Globus pallidus (tissue), 1 donor: ENCODE measurements at regions not wholly inside any gene's neighbourhood (a gene's known extent, or its start where the extent isn't known, plus 50 kb on each side); places are given as distances from the start of the nearest gene placed in this dataset.
"Not testable (repeated sequence)": the region's sequence is repeated elsewhere in the genome, so short reads cannot be mapped to it uniquely, and the experiment has no call there.

Experiments used
- DNase-seq: peaks from one replicate; pipeline ENCODE4 v3.0.0-alpha.2; 2015; ENCODE audit warnings: low spot score

DNA sequence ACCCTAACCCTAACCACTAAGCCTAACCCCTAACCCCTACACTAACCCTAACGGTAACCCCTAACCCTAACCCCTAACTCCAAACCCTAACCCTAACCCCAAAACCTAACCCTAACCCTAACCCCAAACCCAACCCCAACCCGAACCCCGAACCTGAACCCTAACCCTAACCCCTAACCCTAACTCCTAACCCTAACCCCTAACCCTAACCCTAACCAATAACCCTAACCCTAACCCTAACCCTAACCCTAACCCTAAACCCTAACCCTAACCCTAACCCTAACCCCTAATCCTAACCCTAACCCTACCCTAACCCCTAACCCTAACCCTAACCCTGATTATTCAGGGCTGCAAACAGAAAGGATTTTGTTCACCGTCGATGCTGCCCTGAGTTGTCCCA, 144.6 kb upstream of the DUSP22 start:
- DNase-seq: not testable (repeated sequence)

DNA sequence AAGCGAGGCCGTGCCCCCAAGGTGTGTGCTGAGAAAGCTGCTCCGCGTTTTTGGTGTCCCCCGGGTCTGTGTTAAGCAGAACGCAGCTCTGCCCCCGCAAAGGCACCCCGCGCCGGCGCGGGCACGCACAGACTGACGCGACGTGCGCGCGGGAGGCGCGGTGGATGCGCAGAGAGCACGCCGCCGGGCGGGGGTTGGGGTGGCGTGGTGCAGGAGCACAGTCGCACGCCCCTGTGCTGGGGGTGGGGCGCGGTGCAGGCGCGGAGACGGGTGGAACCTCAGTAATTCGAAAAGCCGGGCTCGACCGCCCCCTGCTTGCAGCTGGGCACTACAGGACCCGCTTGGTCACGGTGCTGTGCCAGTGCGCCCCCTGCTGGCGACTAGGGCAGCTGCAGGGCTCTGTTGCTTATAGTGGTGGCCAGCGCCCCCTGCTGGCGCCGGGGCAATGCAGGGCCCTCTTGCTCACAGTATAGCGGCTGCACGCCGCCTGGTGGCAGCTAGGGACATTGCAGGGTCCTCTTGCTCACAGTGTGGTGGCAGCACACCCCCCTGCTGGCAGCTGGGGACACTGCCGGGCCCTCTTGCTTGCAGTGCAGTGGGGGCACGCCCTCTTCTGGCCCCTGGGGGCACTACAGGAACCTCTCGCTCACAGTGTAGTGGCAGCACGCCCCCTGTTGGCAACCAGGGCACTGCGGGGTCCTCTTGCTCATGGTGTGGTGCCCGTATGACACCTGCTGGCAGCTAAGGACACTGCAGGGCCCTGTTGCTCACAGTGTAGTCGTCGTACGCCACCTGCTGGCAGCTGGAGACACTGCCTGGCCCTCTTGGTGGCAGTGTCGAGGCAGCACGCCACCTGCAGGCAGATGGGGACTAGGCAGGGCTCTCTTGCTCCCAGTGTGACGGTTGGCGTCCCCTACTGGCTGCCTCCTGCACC, 144.0 kb upstream of the DUSP22 start:
- not testable (repeated sequence) for DNase-seq

DNA sequence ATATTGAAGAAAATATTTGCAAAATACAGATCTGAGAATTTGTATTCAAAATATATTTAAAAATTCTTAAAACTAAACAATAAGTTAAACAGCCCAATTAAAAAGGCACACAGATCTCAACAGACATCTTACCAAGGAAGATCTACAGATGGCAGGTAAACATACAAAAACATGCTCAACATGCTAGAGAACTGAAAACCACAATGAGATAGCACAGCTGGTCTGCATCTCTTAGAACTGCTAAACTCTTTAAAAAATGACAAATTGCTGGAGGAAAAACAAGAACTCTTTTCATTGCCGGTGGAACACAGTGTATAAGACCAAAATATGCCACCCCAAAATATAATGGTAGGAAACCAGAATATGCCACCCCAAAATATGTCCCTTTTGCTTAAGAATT, 142.1 kb upstream of the DUSP22 start:
- not testable (repeated sequence) for DNase-seq

DNA sequence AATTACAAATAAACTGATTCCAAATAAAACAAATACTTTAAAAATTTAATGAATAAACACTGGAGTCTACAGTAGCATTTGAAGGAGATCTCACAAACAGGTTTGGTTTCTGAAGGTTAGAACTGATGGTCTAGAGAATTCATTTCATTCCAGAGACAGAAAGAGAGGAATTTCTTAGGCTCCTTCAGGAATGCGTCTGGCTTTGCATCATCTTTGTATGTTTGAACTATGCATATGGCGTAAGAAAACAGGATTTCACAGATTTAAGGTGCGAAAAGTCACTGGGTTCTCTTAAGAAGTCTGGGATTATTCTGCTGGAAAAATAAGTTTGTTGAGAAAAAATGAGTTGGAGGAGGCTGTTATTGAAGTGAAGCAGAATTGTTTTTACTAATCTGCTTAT, 139.9 kb upstream of the DUSP22 start:
- not testable (repeated sequence) for DNase-seq

DNA sequence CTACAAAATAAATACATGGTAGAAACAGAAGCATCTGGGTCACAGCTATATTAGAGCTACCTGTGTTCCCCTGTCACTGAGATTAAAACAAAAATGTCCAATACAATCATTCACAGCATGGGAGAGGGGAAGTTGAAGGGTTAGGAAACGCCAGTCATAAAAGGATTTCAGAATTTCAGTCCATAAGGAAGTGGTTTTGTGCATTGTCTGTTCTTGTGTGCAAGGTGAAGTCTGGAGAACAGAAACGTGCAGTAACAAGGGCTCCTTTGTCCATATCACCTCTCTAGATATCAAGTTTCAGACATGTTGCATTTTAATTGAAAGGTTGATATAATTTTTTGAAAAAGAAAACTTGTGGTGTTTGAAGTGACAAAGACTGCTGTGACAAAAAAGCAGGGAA, 139.3 kb upstream of the DUSP22 start:
- not testable (repeated sequence) for DNase-seq

DNA sequence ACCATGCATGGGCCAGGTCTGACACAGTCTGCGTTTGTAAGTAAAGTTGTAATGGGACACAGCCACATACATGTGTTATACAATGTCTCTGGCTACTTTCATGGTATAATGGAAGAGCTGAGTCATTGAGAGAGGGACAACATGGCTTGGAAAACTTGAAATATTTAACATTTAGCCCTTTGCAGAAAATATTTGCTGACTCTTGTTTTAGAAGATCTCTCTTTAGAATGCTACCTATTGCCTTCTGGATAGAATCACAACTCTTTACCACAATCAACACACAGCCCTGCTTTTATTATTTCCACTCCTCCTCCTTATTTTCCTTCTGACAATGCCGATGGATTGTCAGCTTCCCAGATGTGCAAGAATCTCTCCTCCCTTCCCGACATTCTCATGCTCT, 138.4 kb upstream of the DUSP22 start:
- DNase-seq: not testable (repeated sequence)

DNA sequence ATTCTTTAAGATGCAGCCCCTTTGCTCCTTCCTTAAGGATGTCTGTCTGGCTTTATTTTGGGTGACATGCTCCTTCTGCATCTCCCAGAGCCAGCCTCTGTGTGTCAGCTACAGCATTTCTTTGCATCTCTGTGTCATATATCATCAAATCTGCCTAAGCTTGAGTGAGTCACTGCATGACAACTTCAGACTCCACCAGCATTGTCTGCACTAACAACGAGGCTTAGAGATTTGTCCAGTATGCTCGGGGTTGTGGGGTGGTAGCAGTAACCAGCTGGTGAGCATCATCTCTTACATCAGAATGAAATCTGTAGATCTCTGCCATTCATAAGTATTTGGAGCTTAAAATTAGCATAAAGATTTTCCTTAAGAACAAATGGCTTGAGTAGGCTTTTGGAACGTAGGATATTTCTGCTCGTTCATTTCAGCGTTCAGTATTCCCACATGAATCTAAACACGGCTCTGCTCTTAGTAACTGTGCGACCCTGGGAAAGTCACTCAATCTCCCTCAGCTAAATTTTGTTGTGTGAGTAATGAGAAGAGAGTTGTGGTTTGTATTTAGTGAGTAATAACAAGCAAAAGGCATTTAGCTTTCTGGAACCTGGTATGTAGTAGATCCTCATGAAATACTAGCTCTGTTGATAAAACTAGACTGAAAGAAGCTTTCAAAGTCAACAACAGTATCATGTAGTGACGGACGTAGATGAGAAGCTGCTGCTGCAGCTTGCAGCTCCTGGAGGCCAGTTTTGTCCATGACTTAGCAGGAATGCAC, 137.8 kb upstream of the DUSP22 start:
- not testable (repeated sequence) for DNase-seq

DNA sequence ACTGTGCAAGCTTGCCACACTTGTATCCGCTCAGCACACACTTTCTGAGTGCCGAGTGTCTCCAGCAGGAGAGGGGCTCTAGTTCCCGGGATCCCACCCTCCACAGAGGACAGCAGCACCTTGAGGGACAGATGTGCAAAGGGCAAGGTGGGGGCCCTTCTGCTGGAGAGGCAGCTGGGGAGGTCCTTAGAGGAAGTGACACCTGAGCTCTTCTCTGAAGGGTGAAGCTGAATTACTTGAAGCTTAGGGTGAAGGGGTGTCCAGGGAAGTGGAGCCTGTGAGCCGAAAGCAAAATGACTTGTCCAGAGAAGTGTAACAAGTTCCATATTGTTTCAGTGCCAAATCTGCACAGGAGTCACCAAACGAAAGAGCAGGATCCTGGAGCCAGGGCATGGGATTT, 136.3 kb upstream of the DUSP22 start:
- DNase-seq: no peak

DNA sequence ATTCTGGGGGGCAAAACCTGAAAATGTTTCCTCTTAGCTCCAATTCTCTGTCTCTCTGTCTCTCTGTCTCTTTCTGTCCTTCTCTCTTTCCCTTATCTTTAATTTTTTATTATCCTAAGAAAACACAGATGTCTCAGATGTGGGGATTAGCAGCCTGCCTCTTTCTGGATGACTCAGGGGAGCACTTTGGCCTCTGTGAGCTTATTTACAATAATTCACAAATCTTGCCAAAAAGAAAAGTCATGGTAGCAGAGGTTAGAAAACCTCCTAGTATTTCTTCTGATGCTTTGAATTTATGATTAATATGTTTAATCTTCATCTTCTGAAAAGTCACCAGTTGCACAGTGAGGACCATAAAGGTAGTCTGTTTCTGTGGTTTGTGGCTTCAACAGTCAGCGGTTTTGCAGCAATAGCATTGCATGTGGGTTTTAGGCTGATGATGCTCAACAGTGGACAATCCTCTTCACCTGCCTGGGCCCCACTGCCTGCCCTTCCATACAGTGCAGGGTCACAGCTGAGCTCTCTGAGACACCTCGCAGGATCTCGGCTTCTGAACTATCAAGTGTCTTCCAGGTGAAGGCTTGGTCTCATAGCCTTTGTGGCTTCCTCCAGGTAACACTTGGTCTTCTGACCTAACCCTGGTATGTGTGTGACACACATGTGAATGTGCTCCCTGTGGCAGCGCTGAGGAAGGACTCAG, 135.7 kb upstream of the DUSP22 start:
- not testable (repeated sequence) for DNase-seq

DNA sequence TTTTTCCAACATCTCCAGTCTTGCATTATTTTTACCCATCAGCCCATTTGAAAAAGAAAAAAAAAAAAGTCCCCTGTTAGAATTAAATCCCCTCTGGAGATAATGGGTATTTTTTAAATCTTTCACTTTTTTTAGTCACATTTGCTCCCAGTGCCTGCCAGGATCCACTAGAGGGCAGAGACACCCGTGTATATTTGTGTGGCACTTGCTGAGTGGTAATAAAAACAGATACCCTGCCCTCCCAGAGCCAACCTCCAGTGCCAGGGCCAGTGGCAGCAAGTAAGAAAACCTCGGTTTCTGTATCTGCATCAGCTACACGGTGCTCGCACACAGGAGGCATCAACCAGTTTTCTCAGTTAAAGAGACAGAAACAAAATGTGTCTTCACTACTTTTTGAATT, 135.1 kb upstream of the DUSP22 start:
- DNase-seq: not testable (repeated sequence)

DNA sequence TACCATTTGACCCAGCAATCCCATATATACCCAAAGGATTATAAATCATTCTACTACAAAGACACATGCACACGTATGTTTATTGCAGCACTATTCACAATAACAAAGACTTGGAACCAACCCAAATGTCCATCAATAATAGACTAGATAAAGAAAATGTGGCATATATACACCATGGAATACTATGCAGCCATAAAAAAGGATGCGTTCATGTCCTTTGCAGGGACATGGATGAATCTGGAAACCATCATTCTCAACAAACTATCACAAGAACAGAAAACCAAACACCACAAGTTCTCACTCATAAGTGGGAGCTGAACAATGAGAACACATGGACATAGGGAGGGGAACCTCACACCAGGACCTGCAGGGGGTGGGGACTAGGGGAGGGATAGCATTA, 130.6 kb upstream of the DUSP22 start:
- not testable (repeated sequence) for DNase-seq

DNA sequence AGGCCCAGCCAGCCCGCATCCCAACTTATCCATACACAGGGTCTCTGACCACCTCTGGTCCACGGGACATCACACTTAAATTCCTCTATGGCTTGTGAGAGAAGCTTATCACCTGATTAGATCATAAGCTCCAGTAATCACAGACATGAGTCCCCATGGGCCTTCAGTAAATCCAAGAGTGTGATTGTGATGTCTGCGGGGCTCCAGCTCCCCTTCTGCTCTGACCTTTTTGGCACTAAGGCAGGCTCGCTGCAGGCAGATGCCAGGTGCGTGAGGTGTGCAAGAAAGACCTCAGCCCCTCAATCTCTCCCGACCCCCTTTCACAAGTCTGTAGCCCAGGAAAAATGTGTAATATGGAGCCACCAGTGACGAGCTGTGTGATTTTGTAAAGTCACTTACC, 127.6 kb upstream of the DUSP22 start:
- no peak for DNase-seq

DNA sequence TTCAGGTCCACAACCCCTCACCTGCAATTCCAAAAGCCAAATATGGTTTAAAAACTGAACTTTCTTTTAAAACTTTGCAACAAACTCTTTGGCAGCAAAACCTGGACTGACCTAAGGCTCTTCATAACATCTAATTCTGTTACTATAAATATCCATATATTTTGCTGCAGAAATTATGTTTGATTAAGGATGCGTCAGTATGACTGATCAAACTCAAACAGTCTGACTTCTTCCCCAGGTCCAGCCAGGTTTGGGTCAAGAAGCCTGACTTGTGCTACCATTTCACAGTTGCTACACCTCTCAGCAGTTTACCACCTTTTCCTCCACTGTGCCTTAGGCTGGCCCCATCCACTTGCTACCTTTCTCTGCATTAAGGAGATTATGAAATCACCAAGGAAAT, 127.0 kb upstream of the DUSP22 start:
- DNase-seq: no peak

DNA sequence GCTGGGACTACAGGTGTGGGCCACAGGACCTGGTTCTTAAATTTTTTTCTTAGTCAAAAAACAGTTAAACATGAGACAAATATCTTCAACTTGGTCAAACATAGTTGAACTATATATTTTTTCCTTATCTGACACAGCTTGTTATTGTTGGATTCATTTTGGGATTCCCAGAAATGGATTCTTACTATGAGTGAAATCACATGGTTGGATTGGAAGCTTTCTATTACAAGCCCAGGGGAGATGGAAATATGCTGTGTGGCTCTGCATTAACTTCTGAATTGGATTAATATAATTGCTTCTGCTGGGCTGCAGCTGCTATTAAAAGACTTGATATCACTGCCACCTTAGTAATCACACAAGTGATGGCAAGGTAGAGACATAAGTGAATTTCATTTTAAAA, 126.4 kb upstream of the DUSP22 start:
- DNase-seq: no peak

DNA sequence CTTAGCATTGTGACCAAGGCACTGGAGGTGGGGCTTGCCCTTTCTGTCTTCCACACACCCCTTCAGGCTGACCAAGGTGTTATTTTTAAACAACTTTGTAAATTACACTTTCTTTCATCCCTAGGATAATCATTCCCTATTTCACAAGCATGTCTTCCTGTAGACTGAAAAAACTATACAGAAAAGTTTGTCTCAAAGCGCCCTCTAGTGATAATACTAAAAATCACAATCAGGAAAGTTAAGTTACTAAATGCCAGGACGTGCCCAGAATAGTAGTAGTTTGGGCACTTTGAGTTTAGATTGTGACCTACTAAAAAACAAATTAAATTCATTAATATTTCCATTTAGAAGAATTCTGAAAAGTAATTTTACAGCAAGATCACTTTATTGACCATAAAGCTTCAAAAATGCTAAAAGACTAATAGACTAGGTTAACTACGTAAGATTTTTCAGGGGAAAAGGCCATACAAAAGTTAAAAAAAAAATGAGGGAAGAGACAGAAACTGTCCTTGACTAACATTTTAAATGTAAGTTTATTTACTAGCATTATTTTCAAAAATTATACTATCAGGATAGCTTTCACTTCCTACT, 123.3 kb upstream of the DUSP22 start:
- peak; percentile 40 for DNase-seq

DNA sequence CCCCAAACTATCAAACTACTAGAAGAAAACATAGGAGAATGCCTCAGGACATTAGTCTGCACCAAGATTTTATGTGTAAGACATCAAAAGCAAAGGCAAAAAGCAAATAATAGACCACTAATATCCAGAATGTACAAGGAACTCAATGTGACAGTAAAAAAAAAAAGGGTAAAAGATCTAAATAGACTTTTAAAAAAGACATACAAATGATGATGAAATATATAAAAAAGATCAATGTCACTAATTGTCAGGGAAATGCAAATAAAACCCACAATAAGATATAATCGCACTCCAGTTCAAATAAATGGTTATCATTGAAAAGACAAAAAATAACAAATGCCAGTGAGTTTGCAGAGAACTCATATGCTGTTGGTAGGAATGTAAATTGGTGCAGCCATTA, 118.3 kb upstream of the DUSP22 start:
- no peak for DNase-seq

DNA sequence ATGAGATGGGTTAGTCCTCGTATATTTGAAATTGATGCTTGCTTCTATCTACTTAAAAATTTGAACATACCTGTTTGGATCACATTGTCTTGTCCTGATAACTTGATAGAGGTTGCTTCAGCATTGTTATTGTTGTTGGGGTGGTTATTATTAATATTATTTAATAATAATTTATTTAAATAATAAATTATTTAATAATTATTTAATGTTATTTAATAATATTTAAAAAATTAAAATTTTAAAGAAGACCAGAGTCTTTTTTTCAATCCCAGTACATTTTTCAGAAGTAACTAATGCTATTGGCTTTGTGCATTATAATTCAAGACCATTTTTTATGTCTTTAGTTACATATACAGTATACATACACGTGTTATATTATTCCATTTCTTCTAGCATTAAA, 116.6 kb upstream of the DUSP22 start:
- no peak for DNase-seq

DNA sequence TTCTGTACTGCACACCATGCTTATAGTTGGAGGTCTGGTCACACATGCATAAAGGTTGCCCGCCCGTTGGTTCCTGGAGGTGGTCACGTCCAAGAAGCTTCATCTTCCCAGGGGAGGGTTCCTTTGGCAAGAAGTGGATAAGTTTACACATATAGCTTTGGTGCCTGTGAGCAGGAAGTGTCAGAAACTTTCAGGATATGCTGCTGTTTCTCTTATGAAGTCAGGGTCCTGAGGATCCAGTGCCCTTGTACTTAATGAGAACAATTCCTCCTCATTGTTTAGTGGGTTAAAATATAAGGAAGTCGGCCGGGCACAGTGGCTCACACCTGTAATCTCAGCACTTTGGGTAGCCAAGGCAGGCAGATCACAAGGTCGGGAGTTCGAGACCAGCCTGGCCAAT, 115.5 kb upstream of the DUSP22 start:
- DNase-seq: no peak

DNA sequence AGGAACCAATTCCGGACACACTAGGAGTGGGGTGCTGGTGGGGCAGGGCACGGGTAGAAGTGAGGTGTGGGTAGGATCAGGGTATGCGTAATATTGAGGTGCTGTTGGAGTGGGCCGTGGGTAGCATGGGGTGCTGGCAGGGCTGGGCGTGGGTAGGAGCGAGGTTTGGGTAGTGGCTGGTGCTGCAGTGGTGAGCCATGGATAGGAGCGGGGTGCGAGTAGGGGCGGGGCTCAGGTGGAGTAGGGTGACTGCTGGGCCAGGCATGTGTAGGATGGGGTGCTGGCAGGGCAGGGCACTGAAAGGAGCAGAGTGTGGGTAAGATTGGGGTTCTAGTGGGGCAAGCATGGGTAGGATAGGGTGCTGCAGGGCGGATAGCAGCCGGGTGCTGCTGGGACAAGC, 114.2 kb upstream of the DUSP22 start:
- no peak for DNase-seq

DNA sequence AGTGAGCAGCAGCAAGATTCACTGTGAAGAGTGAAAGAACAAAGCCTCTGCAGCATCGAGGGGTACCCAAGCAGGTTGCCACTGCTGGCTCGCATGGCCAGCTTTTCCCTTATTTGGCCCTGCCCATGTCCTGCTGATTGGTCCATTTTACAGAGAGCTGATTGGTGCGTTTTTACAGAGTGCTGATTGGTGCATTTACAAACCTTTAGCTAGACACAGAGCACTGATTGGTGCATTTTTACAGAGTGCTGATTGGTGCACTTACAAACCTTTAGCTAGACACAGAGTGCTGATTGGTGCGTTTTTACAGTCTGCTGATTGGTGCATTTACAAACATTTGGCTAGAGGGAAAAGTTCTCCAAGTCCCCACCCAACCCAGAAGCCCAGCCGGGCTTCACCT, 113.4 kb upstream of the DUSP22 start:
- not testable (repeated sequence) for DNase-seq

DNA sequence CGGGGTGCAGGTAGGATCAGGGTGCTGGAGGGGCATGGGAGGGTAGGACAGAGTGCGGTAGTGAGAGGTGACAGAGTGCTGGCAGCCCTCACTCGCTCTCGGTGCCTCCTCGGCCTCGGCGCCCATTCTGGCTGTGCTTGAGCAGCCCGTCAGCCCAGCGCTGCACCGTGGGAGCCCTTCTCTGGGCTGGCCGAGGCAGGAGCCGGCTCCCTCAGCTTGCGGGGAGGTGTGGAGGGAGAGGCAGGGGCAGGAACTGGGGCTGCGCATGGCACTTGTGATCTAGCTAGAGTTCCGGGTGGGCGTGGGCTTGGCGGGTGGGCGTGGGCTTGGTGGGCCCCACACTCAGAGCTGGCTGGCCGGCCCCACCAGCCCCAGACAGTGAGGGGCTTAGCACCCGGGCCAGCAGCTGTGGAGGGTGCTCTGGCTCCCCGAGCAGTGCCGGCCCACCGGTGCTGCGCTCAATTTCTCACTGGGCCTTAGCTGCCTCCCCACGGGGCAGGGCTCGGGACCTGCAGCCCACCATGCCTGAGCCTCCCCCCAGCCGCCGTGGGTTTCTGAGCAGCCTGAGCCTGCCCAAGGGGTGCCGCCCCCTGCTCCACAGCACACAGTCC, 112.8 kb upstream of the DUSP22 start:
- DNase-seq: no peak
